22Rv1 (cell line): ENCODE measurements at regions not wholly inside any gene's neighbourhood (a gene's known extent, or its start where the extent isn't known, plus 50 kb on each side); places are given as distances from the start of the nearest gene placed in this dataset.
"Not testable (repeated sequence)": the region's sequence is repeated elsewhere in the genome, so short reads cannot be mapped to it uniquely, and the experiment has no call there.

Experiments
- ZFX ChIP-seq: fragments of 450-650 bp; IDR thresholded peaks from 2 replicates; pipeline ENCODE4 v1.6.1; 2017; ENCODE audit warnings: antibody characterized with exemption, borderline replicate concordance
- TF ChIP-seq, protein P1 (sequence below): fragments of 450-650 bp; IDR thresholded peaks from 2 replicates; pipeline ENCODE4 v1.5.1; 2017; ENCODE audit warnings: mild to moderate bottlenecking

GRCh38 chr3:110507570-110507969 lies 564.0 kb upstream of the NECTIN3 start:
- TF ChIP-seq, protein P1, sequence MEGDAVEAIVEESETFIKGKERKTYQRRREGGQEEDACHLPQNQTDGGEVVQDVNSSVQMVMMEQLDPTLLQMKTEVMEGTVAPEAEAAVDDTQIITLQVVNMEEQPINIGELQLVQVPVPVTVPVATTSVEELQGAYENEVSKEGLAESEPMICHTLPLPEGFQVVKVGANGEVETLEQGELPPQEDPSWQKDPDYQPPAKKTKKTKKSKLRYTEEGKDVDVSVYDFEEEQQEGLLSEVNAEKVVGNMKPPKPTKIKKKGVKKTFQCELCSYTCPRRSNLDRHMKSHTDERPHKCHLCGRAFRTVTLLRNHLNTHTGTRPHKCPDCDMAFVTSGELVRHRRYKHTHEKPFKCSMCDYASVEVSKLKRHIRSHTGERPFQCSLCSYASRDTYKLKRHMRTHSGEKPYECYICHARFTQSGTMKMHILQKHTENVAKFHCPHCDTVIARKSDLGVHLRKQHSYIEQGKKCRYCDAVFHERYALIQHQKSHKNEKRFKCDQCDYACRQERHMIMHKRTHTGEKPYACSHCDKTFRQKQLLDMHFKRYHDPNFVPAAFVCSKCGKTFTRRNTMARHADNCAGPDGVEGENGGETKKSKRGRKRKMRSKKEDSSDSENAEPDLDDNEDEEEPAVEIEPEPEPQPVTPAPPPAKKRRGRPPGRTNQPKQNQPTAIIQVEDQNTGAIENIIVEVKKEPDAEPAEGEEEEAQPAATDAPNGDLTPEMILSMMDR: not testable (repeated sequence)
- TF ChIP-seq ZFX: not testable (repeated sequence)
